GM18909 (cell line): ENCODE measurements at regions not wholly inside any gene's neighbourhood (a gene's known extent, or its start where the extent isn't known, plus 50 kb on each side); places are given as distances from the start of the nearest gene placed in this dataset.

Experiments used
- ATAC-seq: cut with Tn5 transposase; IDR thresholded peaks from one replicate; pipeline ENCODE4 v1.9.1; 2021; ENCODE audit warnings: mild to moderate bottlenecking; ENCODE audit not compliant: unreplicated experiment, poor library complexity

DNA sequence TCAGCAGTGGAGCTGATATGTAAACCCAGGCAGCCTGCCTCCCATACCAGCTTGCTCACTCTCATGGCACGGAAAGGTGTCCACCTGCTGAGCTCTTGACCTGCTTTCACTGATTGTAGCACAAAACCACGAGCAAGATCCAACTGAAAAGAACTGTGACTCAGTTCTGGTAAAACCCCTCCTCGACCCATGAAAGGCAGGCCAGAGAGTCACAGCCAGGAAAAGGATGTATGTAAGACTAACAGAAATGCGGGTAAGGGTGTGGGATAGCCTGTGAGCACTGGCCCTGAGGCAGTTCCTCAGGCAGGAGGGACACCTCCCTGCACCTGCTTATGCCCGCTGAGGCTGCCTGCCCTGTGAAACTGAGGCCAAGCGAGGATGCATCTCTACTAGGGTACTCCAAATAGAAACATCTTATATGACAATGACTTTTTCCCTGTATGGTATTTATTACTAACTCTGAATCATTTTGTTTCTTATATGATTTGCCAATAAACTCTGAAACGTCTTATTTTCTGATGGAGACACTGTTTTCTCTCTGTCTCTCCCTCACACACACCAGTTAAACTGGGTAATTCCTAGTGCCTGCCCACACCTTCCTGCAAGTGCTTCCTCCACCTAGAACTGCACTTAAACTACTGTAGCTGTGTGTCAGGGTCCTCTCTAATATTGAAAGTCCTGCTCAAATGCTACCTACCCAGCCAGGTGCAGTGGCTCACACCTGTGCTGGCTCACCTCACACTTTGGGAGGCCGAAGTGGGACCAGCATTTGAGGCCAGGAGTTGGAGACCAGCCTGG lies 73.3 kb upstream of the GHITM start:
- ATAC-seq: no peak

DNA sequence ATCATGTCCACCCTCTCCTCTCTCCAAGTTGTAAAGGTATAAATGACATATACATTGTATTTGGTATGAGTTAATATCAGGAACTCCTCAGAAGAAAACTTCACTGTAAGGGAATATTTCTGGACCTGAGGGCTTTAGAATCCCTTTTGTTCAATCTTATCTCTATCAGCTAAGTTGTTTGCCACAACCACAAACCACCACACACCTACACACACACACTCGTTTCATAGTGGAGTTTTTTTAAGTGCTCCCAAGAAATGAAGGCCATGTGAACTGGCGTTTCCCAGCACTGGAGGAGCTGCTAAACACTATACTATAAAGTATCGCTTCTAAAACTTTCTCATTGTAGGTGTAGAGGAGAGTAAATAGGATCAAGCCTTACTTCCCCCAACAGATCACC lies 64.8 kb upstream of the GHITM start:
- ATAC-seq: no peak

GRCh38 chr10:84075226-84076046 lies 63.9 kb upstream of the GHITM start:
- no peak for ATAC-seq

GRCh38 chr10:84076047-84076388 lies 63.3 kb upstream of the GHITM start:
- ATAC-seq: no peak

DNA sequence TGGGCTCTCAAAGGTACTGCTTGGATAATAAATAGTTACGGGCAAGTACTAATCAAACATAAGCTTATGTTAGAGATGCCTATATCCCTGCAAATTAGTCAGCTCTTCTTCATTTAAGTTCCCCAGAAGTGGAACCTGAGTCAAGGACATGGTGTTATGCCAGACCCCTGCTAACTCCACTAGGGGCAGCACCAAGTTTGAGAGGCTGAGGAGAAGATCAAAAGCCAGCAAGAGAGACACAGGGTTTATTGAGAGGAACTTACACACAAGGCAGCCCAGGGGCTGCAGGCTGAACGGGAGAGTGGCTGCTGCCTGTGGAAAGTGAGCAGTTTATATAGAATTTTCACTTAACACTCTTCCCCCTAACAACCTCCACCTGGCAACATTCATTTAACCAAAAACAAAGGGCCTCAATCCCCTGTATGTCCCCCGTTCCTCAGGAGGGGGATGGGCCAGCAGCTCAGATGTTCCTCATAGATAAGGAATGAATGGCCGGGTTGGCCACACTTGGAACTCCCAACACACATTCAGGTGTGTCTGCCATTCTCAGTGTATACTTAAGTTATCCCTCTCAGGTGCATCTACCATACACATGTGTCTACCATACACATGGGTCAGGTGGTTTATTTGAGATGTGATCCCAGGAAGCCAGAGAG lies 62.6 kb upstream of the GHITM start:
- ATAC-seq: peak; percentile 75

DNA sequence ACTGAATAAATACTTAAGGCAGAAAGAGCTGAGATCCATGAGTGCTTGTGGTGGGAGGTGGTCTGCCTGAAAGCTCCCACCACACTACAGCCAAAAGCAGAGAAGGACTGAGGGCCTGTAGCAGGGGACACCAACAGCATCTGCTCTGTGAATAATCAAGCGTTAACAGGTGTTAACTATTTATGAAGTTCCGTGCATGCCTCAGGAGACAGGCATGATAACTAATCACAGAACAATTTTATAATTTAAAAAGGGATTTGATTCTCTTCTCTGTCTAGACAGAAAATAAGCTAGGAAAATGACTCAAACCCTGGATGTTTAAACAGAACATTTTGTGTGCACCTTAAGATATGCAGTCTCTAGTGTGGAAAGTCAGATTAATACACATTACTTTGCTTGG lies 61.5 kb upstream of the GHITM start:
- ATAC-seq: no peak

GRCh38 chr10:84078771-84079170 lies 60.5 kb upstream of the GHITM start:
- no peak for ATAC-seq

DNA sequence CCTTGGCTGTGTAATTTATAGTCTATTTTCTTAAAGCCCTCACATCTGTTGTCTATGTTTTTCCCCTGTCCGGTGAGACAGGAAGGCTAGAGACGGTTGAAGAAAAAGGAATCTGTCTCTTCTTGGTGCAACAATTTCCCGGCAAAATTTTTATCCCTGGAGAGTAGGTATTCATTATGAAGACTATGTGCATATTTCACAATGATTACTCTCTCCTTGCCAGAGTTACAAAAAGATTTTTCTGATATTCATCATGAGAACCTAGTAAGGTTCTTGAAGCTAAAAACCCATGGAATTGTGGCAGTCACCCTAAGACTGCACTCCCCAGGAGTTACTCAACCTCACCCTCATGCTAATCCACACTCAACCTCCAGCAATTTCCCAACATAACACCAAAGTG lies 55.0 kb upstream of the GHITM start:
- ATAC-seq: no peak

DNA sequence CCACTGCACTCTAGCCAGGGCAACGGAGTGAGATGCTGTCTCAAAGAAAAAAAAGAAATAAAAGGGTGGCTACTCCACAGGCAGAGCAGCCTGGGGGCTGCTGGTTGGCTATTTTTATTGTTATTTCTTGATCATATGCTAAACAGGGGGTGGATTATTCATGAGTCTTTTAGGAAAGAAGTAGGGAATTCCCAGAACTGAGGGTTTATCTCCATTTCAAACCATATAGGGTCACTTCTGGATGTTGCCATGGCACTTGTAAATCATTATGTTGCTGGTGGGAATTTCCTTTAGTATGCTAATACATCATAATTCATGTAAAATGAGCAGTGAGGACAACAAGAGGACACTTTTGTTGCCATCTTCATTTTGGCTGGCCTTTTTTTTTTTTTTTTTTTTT lies 52.1 kb upstream of the GHITM start:
- ATAC-seq: no peak

DNA sequence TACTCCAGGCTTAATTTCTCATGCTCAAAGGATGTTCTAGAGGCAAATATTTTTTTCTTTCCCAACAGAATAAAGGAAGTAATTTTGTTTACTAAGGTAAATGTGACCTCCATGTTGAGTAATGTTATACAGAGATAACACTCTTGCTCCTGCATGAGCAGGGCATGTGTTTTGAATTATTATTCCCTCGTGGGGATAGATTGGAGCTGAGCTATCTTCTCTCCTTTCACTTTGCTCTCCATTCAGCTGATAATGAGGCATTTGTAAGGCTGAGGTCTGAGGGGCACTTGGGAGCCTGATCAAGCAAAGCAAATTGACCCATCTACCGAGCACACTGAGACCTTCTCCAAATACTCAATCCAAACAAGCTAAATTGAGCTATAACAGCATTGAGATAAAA lies 50.7 kb upstream of the GHITM start:
- ATAC-seq: no peak

DNA sequence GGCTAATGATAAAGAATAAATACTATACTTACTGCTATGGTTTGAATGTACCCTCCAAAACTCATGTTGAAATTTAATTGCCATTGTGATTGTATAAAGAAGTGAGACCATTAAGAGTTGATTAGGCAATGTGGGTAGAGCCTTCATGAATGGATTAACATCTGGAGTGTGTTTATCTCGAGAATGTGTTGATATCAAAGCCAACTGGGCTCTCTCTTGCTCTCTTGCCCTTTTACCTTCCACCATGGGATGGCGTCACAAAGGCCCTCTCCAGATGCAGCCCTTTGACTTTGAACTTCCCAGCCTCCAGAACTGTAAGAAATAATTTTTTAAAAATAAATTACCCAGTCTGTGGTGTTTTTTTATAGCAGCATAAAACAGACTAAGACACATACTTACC lies 50.1 kb upstream of the GHITM start:
- no peak for ATAC-seq
